ENCODE measurements at regions not wholly inside any gene's neighbourhood (a gene's known extent, or its start where the extent isn't known, plus 50 kb on each side); places are given as distances from the start of the nearest gene placed in this dataset.

- H3K4me3 ChIP-seq (ENCODE audit: low read length): no peak overlapping the region
- peak; percentile 47 for DNase-seq (ENCODE audit: low read depth)
- no peak for TF ChIP-seq CTCF (conservative IDR thresholded peaks at IDR 0.05; ENCODE audit: low read depth, low read length)
Observed at GRCh38 chr3:117553461-117553860, 843.9 kb downstream of the TUSC7 start.

GRCh38 chr3:117556646-117557407 lies 847.2 kb downstream of the TUSC7 start:
- no peak for TF ChIP-seq CTCF (conservative IDR thresholded peaks at IDR 0.05; ENCODE audit: low read depth, low read length)
- no peak for DNase-seq (ENCODE audit: low read depth)

GRCh38 chr3:117557464-117558090 lies 848.0 kb downstream of the TUSC7 start:
- no peak overlapping the region for H3K4me3 ChIP-seq (ENCODE audit: low read length)
- no peak for DNase-seq (ENCODE audit: low read depth)
- TF ChIP-seq CTCF (conservative IDR thresholded peaks at IDR 0.05; ENCODE audit: low read depth, low read length): no peak

More at GRCh38 chr3:117556646-117557407, 847.2 kb downstream of the TUSC7 start:
- H3K4me3 ChIP-seq (ENCODE audit: low read length): no peak overlapping the region

- TF ChIP-seq CTCF (conservative IDR thresholded peaks at IDR 0.05; ENCODE audit: low read depth, low read length): no peak
- H3K4me3 ChIP-seq (ENCODE audit: low read length): no peak overlapping the region
- DNase-seq (ENCODE audit: low read depth): no peak
Observed at GRCh38 chr3:117558681-117559080, 849.1 kb downstream of the TUSC7 start.

GRCh38 chr3:117562000-117562399 lies 852.4 kb downstream of the TUSC7 start:
- no peak overlapping the region for H3K4me3 ChIP-seq (ENCODE audit: low read length)
- no peak for TF ChIP-seq CTCF (conservative IDR thresholded peaks at IDR 0.05; ENCODE audit: low read depth, low read length)

GRCh38 chr3:117563063-117563462 lies 853.5 kb downstream of the TUSC7 start:
- H3K4me3 ChIP-seq (ENCODE audit: low read length): no peak overlapping the region
- no peak for DNase-seq (ENCODE audit: low read depth)
- TF ChIP-seq CTCF (conservative IDR thresholded peaks at IDR 0.05; ENCODE audit: low read depth, low read length): no peak

More at GRCh38 chr3:117562000-117562399, 852.4 kb downstream of the TUSC7 start:
- DNase-seq (ENCODE audit: low read depth): no peak

GRCh38 chr3:117565777-117566176 lies 856.2 kb downstream of the TUSC7 start:
- no peak for DNase-seq (ENCODE audit: low read depth)
- no peak overlapping the region for H3K4me3 ChIP-seq (ENCODE audit: low read length)
- TF ChIP-seq CTCF (conservative IDR thresholded peaks at IDR 0.05; ENCODE audit: low read depth, low read length): no peak
